GM12878 (cell line): ENCODE measurements at regions not wholly inside any gene's neighbourhood (a gene's known extent, or its start where the extent isn't known, plus 50 kb on each side); places are given as distances from the start of the nearest gene placed in this dataset.

ENCODE experiments used
- KDM1A ChIP-seq: fragments of 200-600 bp; sonication (generic); IDR thresholded peaks from 2 replicates; pipeline ENCODE4 v1.6.1; 2016; ENCODE audit warnings: borderline replicate concordance
- LARP7 ChIP-seq: fragments of 450-650 bp; IDR thresholded peaks from 2 replicates; pipeline ENCODE4 v1.6.1; 2017; ENCODE audit warnings: mild to moderate bottlenecking
- NRF1 ChIP-seq: conservative IDR thresholded peaks from 2 replicates; pipeline ENCODE4 v1.6.1; 2011; ENCODE audit warnings: mild to moderate bottlenecking, low read depth, low read length, improper control_type of control experiment
- POLR2A ChIP-seq: IDR thresholded peaks from 2 replicates; pipeline ENCODE4 v1.6.1; 2011; ENCODE audit warnings: low read depth, mild to moderate bottlenecking, low read length
- SIX5 ChIP-seq: IDR thresholded peaks from 2 replicates; pipeline ENCODE4 v1.6.1; 2011; ENCODE audit warnings: mild to moderate bottlenecking, low read depth, low read length, moderate library complexity; ENCODE audit not compliant: severe bottlenecking
- TARDBP ChIP-seq: IDR thresholded peaks from 2 replicates; pipeline ENCODE4 v1.6.1; 2016; ENCODE audit warnings: borderline replicate concordance
- ZNF274 ChIP-seq: IDR thresholded peaks from one replicate; pipeline ENCODE4 v1.8.0; 2011; ENCODE audit not compliant: insufficient read length, insufficient read depth
- ZSCAN29 ChIP-seq: fragments of 450-650 bp; IDR thresholded peaks from 2 replicates; pipeline ENCODE4 v1.6.1; 2017; ENCODE audit warnings: mild to moderate bottlenecking, moderate library complexity
- TF ChIP-seq, protein P1 (sequence below), 3 experiments: IDR thresholded peaks in 2 of 3; conservative IDR thresholded peaks in 1 of 3; 2 replicates each; pipeline ENCODE4 v1.5.1; 2011; ENCODE audit warnings: low read depth in 3 of 3, low read length in 3 of 3, mild to moderate bottlenecking in 3 of 3, control low read depth in 2 of 3, moderate library complexity in 2 of 3, inconsistent platforms in 1 of 3, mixed read lengths in 1 of 3; ENCODE audit not compliant: control insufficient read depth in 2 of 3, insufficient read depth in 1 of 3; ENCODE audit errors: extremely low read depth in 1 of 3

DNA sequence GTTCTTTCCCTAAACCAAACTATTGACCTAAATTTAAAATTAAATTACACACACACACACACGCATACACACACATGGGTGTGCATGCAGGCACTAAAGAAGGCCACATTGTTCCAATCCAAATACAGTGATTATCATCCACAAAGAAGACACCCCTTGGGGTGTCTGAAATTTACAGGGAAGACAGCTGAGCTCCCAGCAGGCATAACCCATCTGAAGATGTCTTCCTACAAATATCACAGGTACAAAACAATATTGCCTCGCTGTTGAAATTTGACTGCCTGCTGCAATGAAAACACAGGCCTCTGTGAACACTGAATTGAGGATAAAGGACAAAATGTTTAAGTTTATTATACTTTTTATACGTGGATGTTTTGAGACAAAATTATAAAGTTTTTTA lies 50.2 kb upstream of the SLC7A11 start:
- TF ChIP-seq, protein P1, sequence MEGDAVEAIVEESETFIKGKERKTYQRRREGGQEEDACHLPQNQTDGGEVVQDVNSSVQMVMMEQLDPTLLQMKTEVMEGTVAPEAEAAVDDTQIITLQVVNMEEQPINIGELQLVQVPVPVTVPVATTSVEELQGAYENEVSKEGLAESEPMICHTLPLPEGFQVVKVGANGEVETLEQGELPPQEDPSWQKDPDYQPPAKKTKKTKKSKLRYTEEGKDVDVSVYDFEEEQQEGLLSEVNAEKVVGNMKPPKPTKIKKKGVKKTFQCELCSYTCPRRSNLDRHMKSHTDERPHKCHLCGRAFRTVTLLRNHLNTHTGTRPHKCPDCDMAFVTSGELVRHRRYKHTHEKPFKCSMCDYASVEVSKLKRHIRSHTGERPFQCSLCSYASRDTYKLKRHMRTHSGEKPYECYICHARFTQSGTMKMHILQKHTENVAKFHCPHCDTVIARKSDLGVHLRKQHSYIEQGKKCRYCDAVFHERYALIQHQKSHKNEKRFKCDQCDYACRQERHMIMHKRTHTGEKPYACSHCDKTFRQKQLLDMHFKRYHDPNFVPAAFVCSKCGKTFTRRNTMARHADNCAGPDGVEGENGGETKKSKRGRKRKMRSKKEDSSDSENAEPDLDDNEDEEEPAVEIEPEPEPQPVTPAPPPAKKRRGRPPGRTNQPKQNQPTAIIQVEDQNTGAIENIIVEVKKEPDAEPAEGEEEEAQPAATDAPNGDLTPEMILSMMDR (IDR thresholded peaks at IDR 0.05 in 2 of 3, conservative IDR thresholded peaks at IDR 0.05 in 1 of 3; ENCODE audit: control insufficient read depth in 2 of 3, extremely low read depth in 1 of 3, insufficient read depth in 1 of 3, low read depth in 3 of 3, low read length in 3 of 3): no peak
- no peak for TF ChIP-seq POLR2A
- TF ChIP-seq ZSCAN29: no peak
- no peak for TF ChIP-seq SIX5
- TF ChIP-seq TARDBP: no peak
- no peak for TF ChIP-seq KDM1A
- no peak for TF ChIP-seq ZNF274
- no peak for TF ChIP-seq NRF1
- TF ChIP-seq LARP7: no peak
